HUES64 (cell line): ENCODE measurements at regions not wholly inside any gene's neighbourhood (a gene's known extent, or its start where the extent isn't known, plus 50 kb on each side); places are given as distances from the start of the nearest gene placed in this dataset.

Experiments used
- H3K27ac ChIP-seq: 2 replicates; pipeline ENCODE4 v1.7.0; 2013; ENCODE audit warnings: low read depth, low read length, inconsistent platforms
- H3K27me3 ChIP-seq: 2 replicates; pipeline ENCODE4 v1.6.1; 2013; ENCODE audit warnings: mild to moderate bottlenecking, low read length; ENCODE audit not compliant: insufficient read depth
- H3K36me3 ChIP-seq: 2 replicates; pipeline ENCODE4 v1.6.1; 2013; ENCODE audit warnings: mild to moderate bottlenecking, low read length; ENCODE audit not compliant: insufficient read depth
- H3K4me1 ChIP-seq: 2 replicates; pipeline ENCODE4 v1.6.1; 2013; ENCODE audit warnings: mild to moderate bottlenecking, low read length, moderate library complexity; ENCODE audit not compliant: insufficient read depth
- H3K4me3 ChIP-seq: 2 replicates; pipeline ENCODE4 v1.5.1; 2013; ENCODE audit warnings: mild to moderate bottlenecking, low read length, moderate library complexity
- H3K9ac ChIP-seq: 2 replicates; pipeline ENCODE4 v1.6.1; 2013; ENCODE audit warnings: mild to moderate bottlenecking, low read depth, low read length
- H3K9me3 ChIP-seq: 2 replicates; pipeline ENCODE4 v1.6.1; 2013; ENCODE audit warnings: low read depth, low read length; ENCODE audit not compliant: insufficient read depth
- WGBS: fragments of 150-250, 120-280 bp; methylation state at CpG from one replicate; pipeline ENCODE4 v1.1.7; 2013; ENCODE audit warnings: missing lambda C conversion rate; 5-methylcytosine and 5-hydroxymethylcytosine counted together

- Histone ChIP-seq H3K4me3 (no peak overlapping the region), H3K4me1 (peaks cover 16% of the 10 kb centered on the region), H3K9me3 (0 out of 2 replicates have a peak, but pooled peaks cover 3% of the 10 kb centered on the region), H3K36me3 (no peaks in the 10 kb centered on the region), H3K27ac (no peak overlapping the region), H3K9ac (no peak overlapping the region), H3K27me3 (no peaks in the 10 kb centered on the region)
- 45% methylated on average over 4 of the region's 5 CpGs for WGBS
Observed at GRCh38 chr1:4965346-4966075, 311.1 kb downstream of the AJAP1 start.

GRCh38 chr1:4964634-4965345 lies 310.4 kb downstream of the AJAP1 start:
- WGBS, result 76% methylated on average over 7 of the region's 13 CpGs
- Histone ChIP-seq H3K27ac (no peak overlapping the region), H3K9me3 (0 out of 2 replicates have a peak, but pooled peaks cover 3% of the 10 kb centered on the region), H3K4me1 (peaks cover 16% of the 10 kb centered on the region), H3K27me3 (no peaks in the 10 kb centered on the region), H3K9ac (no peak overlapping the region), H3K36me3 (no peaks in the 10 kb centered on the region), H3K4me3 (no peak overlapping the region)

GRCh38 chr1:4963251-4963650 lies 308.8 kb downstream of the AJAP1 start:
- Histone ChIP-seq H3K9me3 (no peaks in the 10 kb centered on the region), H3K27ac (no peak overlapping the region), H3K4me3 (no peak overlapping the region), H3K4me1 (peaks cover 16% of the 10 kb centered on the region), H3K27me3 (no peaks in the 10 kb centered on the region), H3K9ac (no peak overlapping the region), H3K36me3 (no peaks in the 10 kb centered on the region)
- 92% methylated on average over 8 of the region's 8 CpGs for WGBS

GRCh38 chr1:4962836-4963235 lies 308.4 kb downstream of the AJAP1 start:
- no peak overlapping the region for H3K27ac ChIP-seq
- no peaks in the 10 kb centered on the region for H3K36me3 ChIP-seq
- H3K4me1 ChIP-seq, result peaks cover 16% of the 10 kb centered on the region
- no peak overlapping the region for H3K9ac ChIP-seq
- no peaks in the 10 kb centered on the region for H3K9me3 ChIP-seq
- WGBS, result 95% methylated on average over 10 of the region's 10 CpGs
- no peaks in the 10 kb centered on the region for H3K27me3 ChIP-seq
- no peak overlapping the region for H3K4me3 ChIP-seq

- H3K36me3 ChIP-seq, result no peaks in the 10 kb centered on the region
- H3K9ac ChIP-seq, result no peak overlapping the region
- no peak overlapping the region for H3K4me3 ChIP-seq
- WGBS, result 94% methylated on average over 8 of the region's 8 CpGs
- no peaks in the 10 kb centered on the region for H3K27me3 ChIP-seq
- H3K27ac ChIP-seq, result no peak overlapping the region
- peaks cover 16% of the 10 kb centered on the region for H3K4me1 ChIP-seq
- no peaks in the 10 kb centered on the region for H3K9me3 ChIP-seq
Observed at GRCh38 chr1:4961935-4962645, 307.7 kb downstream of the AJAP1 start.

GRCh38 chr1:4960782-4961475 lies 306.5 kb downstream of the AJAP1 start:
- Histone ChIP-seq H3K4me1 (peaks cover 13% of the 10 kb centered on the region), H3K27me3 (no peaks in the 10 kb centered on the region), H3K36me3 (no peaks in the 10 kb centered on the region), H3K9me3 (no peaks in the 10 kb centered on the region), H3K27ac (no peak overlapping the region), H3K9ac (no peak overlapping the region), H3K4me3 (no peak overlapping the region)
- 83% methylated on average over 16 of the region's 16 CpGs for WGBS

GRCh38 chr1:4960336-4960735 lies 305.9 kb downstream of the AJAP1 start:
- Histone ChIP-seq H3K9me3 (peaks cover 3% of the 10 kb centered on the region; the same call in 1 of the 2 replicates), H3K4me3 (no peak overlapping the region), H3K27ac (no peak overlapping the region), H3K4me1 (peaks cover 7% of the 10 kb centered on the region), H3K36me3 (no peaks in the 10 kb centered on the region), H3K9ac (no peak overlapping the region), H3K27me3 (no peaks in the 10 kb centered on the region)
- WGBS, result 91% methylated on average over 9 of the region's 9 CpGs

GRCh38 chr1:4959216-4959615 lies 304.8 kb downstream of the AJAP1 start:
- Histone ChIP-seq H3K9me3 (peaks cover 14% of the 10 kb centered on the region), H3K9ac (no peak overlapping the region), H3K36me3 (no peaks in the 10 kb centered on the region), H3K4me3 (no peak overlapping the region), H3K4me1 (no peaks in the 10 kb centered on the region), H3K27me3 (no peaks in the 10 kb centered on the region), H3K27ac (no peak overlapping the region)
- WGBS, result 85% methylated on average over 6 of the region's 6 CpGs

GRCh38 chr1:4957027-4957426 lies 302.6 kb downstream of the AJAP1 start:
- Histone ChIP-seq H3K4me1 (no peaks in the 10 kb centered on the region), H3K36me3 (no peaks in the 10 kb centered on the region), H3K27ac (no peak overlapping the region), H3K27me3 (no peaks in the 10 kb centered on the region), H3K9me3 (peaks cover 18% of the 10 kb centered on the region), H3K9ac (no peak overlapping the region), H3K4me3 (no peak overlapping the region)
- WGBS, result 92% methylated on average over 4 of the region's 4 CpGs

- Histone ChIP-seq H3K36me3 (no peaks in the 10 kb centered on the region), H3K27me3 (no peaks in the 10 kb centered on the region), H3K4me1 (no peaks in the 10 kb centered on the region), H3K9me3 (peaks cover 18% of the 10 kb centered on the region), H3K9ac (no peak overlapping the region), H3K27ac (no peak overlapping the region), H3K4me3 (no peak overlapping the region)
Observed at GRCh38 chr1:4954392-4954791, 300.0 kb downstream of the AJAP1 start.

- 93% methylated on average over 8 of the region's 8 CpGs for WGBS
Observed at GRCh38 chr1:4951601-4952000, 297.2 kb downstream of the AJAP1 start.

More at GRCh38 chr1:4951601-4952000, 297.2 kb downstream of the AJAP1 start:
- H3K9ac ChIP-seq, result no peak overlapping the region
- no peak overlapping the region for H3K27ac ChIP-seq
- H3K9me3 ChIP-seq, result peaks cover 18% of the 10 kb centered on the region
- no peak overlapping the region for H3K4me3 ChIP-seq
- no peaks in the 10 kb centered on the region for H3K36me3 ChIP-seq
- H3K4me1 ChIP-seq, result no peaks in the 10 kb centered on the region
- H3K27me3 ChIP-seq, result no peaks in the 10 kb centered on the region
